Activated CD4-positive, alpha-beta T cell treated with anti-CD3 and anti-CD28 coated beads for 36 hours (primary cell): ENCODE measurements at regions not wholly inside any gene's neighbourhood (a gene's known extent, or its start where the extent isn't known, plus 50 kb on each side); places are given as distances from the start of the nearest gene placed in this dataset.

Experiments used
- ATAC-seq: fragments of 200-7000 bp; cut with Tn5 transposase; one replicate; pipeline ENCODE4 v1.10.0; 2021; ENCODE audit warnings: mild to moderate bottlenecking, moderate library complexity
- CTCF ChIA-PET: fragments of 350-600 bp; sonication (Branson Sonifier 250); formaldehyde crosslinking; loops from one replicate; lab custom pipeline; 2021; ENCODE audit warnings: antibody characterized with exemption; lab: Charles Lee
- POLR2A ChIA-PET: fragments of 350-600 bp; sonication (Branson Sonifier 250); formaldehyde crosslinking; loops from one replicate; lab custom pipeline; 2021; ENCODE audit warnings: antibody characterized with exemption, inconsistent platforms; lab: Charles Lee
- DNase-seq: peaks from one replicate; pipeline ENCODE4 v3.0.0-alpha.2; 2020
- H3K27ac Mint-ChIP-seq: one replicate; pipeline ENCODE4 v1.8.0; 2021; ENCODE audit warnings: mixed read lengths
- H3K27me3 Mint-ChIP-seq: one replicate; pipeline ENCODE4 v1.8.0; 2021; ENCODE audit warnings: mixed read lengths
- H3K36me3 Mint-ChIP-seq: one replicate; pipeline ENCODE4 v1.8.0; 2021; ENCODE audit warnings: low read depth, mixed read lengths
- H3K4me1 Mint-ChIP-seq: one replicate; pipeline ENCODE4 v1.8.0; 2021; ENCODE audit warnings: mixed read lengths
- H3K4me3 Mint-ChIP-seq: one replicate; pipeline ENCODE4 v1.8.0; 2021; ENCODE audit warnings: mild to moderate bottlenecking, moderate library complexity, mixed read lengths
- H3K9me3 Mint-ChIP-seq: one replicate; pipeline ENCODE4 v1.8.0; 2021; ENCODE audit warnings: low read depth, mixed read lengths
- intact Hi-C, 2 experiments: fragments of 100-400 bp; cut with DNase I in 1 of 2; cut with micrococcal nuclease in 1 of 2; formaldehyde crosslinking; loops; one replicate each; pipeline versions ENCODE4 v1.14.2 to v1.15.1; 2022 to 2024; cut with DNase I, micrococcal nuclease

GRCh38 chr2:149814901-149815300, 227.3 kb upstream of the MMADHC start:
- no peak overlapping the region for H3K4me3 Mint-ChIP-seq
- no peaks in the 10 kb centered on the region for H3K36me3 Mint-ChIP-seq
- peaks cover 3% of the 10 kb centered on the region for H3K9me3 Mint-ChIP-seq
- CTCF ChIA-PET = no interaction called here
- intact Hi-C loops = no loop called here
- POLR2A ChIA-PET = no interaction called here
- H3K4me1 Mint-ChIP-seq = no peaks in the 10 kb centered on the region
- DNase-seq (no peak), ATAC-seq (no peak)
- no peak overlapping the region for H3K27ac Mint-ChIP-seq
- no peaks in the 10 kb centered on the region for H3K27me3 Mint-ChIP-seq

- CTCF ChIA-PET = no interaction called here
- Mint-ChIP-seq H3K9me3 (peaks cover 6% of the 10 kb centered on the region), H3K4me3 (no peak overlapping the region), H3K27me3 (peaks cover 2% of the 10 kb centered on the region), H3K27ac (no peak overlapping the region), H3K4me1 (no peaks in the 10 kb centered on the region), H3K36me3 (no peaks in the 10 kb centered on the region)
- intact Hi-C loops = no loop called here
- POLR2A ChIA-PET = no interaction called here
- no peak for DNase-seq
- ATAC-seq = no peak
Observed at GRCh38 chr2:149814049-149814448, 226.5 kb upstream of the MMADHC start.

GRCh38 chr2:149808556-149808955, 221.0 kb upstream of the MMADHC start:
- Mint-ChIP-seq H3K4me3 (no peak overlapping the region), H3K27ac (no peak overlapping the region), H3K9me3 (peaks cover 6% of the 10 kb centered on the region), H3K27me3 (peaks cover 2% of the 10 kb centered on the region), H3K4me1 (no peaks in the 10 kb centered on the region), H3K36me3 (no peaks in the 10 kb centered on the region)
- no peak for DNase-seq
- ATAC-seq = no peak
- POLR2A ChIA-PET = no interaction called here
- intact Hi-C loops = no loop called here
- CTCF ChIA-PET = no interaction called here

GRCh38 chr2:149806651-149807050, 219.1 kb upstream of the MMADHC start:
- H3K27me3 Mint-ChIP-seq = peaks cover 2% of the 10 kb centered on the region
- ATAC-seq (no peak), DNase-seq (no peak)
- ChIA-PET CTCF (no interaction called here), POLR2A (no interaction called here)
- H3K4me3 Mint-ChIP-seq = no peak overlapping the region
- intact Hi-C loops = no loop called here
- H3K27ac Mint-ChIP-seq = no peak overlapping the region
- H3K36me3 Mint-ChIP-seq = no peaks in the 10 kb centered on the region
- peaks cover 3% of the 10 kb centered on the region for H3K9me3 Mint-ChIP-seq
- no peaks in the 10 kb centered on the region for H3K4me1 Mint-ChIP-seq

- Mint-ChIP-seq H3K36me3 (no peaks in the 10 kb centered on the region), H3K4me1 (no peaks in the 10 kb centered on the region), H3K9me3 (peaks cover 2% of the 10 kb centered on the region), H3K27me3 (no peaks in the 10 kb centered on the region), H3K27ac (no peak overlapping the region), H3K4me3 (no peak overlapping the region)
- intact Hi-C loops = no loop called here
- ATAC-seq (no peak), DNase-seq (no peak)
- ChIA-PET POLR2A (no interaction called here), CTCF (interaction anchor here (0.5 kb wide), 1 partner anchor 887 kb away, joined by 3 read pairs; no protein-coding TSS in a partner anchor)
Observed at GRCh38 chr2:149800624-149801542, 213.3 kb upstream of the MMADHC start.

- Mint-ChIP-seq H3K27ac (no peak overlapping the region), H3K36me3 (no peaks in the 10 kb centered on the region), H3K9me3 (peaks cover 3% of the 10 kb centered on the region), H3K4me1 (no peaks in the 10 kb centered on the region), H3K4me3 (no peak overlapping the region), H3K27me3 (no peaks in the 10 kb centered on the region)
- intact Hi-C loops = no loop called here
- ATAC-seq = no peak
- POLR2A ChIA-PET = no interaction called here
- CTCF ChIA-PET = no interaction called here
- no peak for DNase-seq
Observed at GRCh38 chr2:149799013-149799705, 211.6 kb upstream of the MMADHC start.

GRCh38 chr2:149797030-149797429, 209.5 kb upstream of the MMADHC start:
- ChIA-PET POLR2A (no interaction called here), CTCF (no interaction called here)
- no peaks in the 10 kb centered on the region for H3K4me1 Mint-ChIP-seq
- H3K36me3 Mint-ChIP-seq = no peaks in the 10 kb centered on the region
- DNase-seq = no peak
- H3K27ac Mint-ChIP-seq = no peak overlapping the region
- no peaks in the 10 kb centered on the region for H3K27me3 Mint-ChIP-seq
- H3K4me3 Mint-ChIP-seq = no peak overlapping the region
- intact Hi-C loops = no loop called here
- H3K9me3 Mint-ChIP-seq = peaks cover 3% of the 10 kb centered on the region
- no peak for ATAC-seq

GRCh38 chr2:149789549-149789948, 202.0 kb upstream of the MMADHC start:
- POLR2A ChIA-PET = no interaction called here
- intact Hi-C loops = no loop called here
- Mint-ChIP-seq H3K9me3 (peaks cover 9% of the 10 kb centered on the region), H3K4me1 (no peaks in the 10 kb centered on the region), H3K27ac (no peak overlapping the region), H3K4me3 (no peak overlapping the region), H3K27me3 (no peaks in the 10 kb centered on the region), H3K36me3 (no peaks in the 10 kb centered on the region)
- CTCF ChIA-PET = no interaction called here
- ATAC-seq (no peak), DNase-seq (no peak)

- Mint-ChIP-seq H3K4me3 (no peak overlapping the region), H3K36me3 (no peaks in the 10 kb centered on the region), H3K4me1 (no peaks in the 10 kb centered on the region), H3K27ac (no peak overlapping the region), H3K27me3 (no peaks in the 10 kb centered on the region), H3K9me3 (peaks cover 10% of the 10 kb centered on the region)
- intact Hi-C loops = no loop called here
- DNase-seq (no peak), ATAC-seq (no peak)
- ChIA-PET CTCF (interaction anchor here (0.5 kb wide), 1 partner anchor 573 kb away, joined by 3 read pairs; no protein-coding TSS in a partner anchor), POLR2A (no interaction called here)
Observed at GRCh38 chr2:149787206-149787605, 199.6 kb upstream of the MMADHC start.

- Mint-ChIP-seq H3K4me3 (no peak overlapping the region), H3K27ac (no peak overlapping the region), H3K27me3 (no peaks in the 10 kb centered on the region), H3K4me1 (no peaks in the 10 kb centered on the region), H3K36me3 (no peaks in the 10 kb centered on the region), H3K9me3 (peaks cover 9% of the 10 kb centered on the region)
- CTCF ChIA-PET = no interaction called here
- DNase-seq (no peak), ATAC-seq (no peak)
- POLR2A ChIA-PET = no interaction called here
- intact Hi-C loops = no loop called here
Observed at GRCh38 chr2:149783284-149783683, 195.7 kb upstream of the MMADHC start.

- Mint-ChIP-seq H3K36me3 (no peaks in the 10 kb centered on the region), H3K4me1 (no peaks in the 10 kb centered on the region), H3K9me3 (peaks cover 6% of the 10 kb centered on the region), H3K27ac (no peak overlapping the region), H3K27me3 (no peaks in the 10 kb centered on the region), H3K4me3 (no peak overlapping the region)
- CTCF ChIA-PET = no interaction called here
- intact Hi-C loops = no loop called here
- ATAC-seq (no peak), DNase-seq (no peak)
- POLR2A ChIA-PET = no interaction called here
Observed at GRCh38 chr2:149782572-149782971, 195.0 kb upstream of the MMADHC start.

GRCh38 chr2:149781263-149781808, 193.8 kb upstream of the MMADHC start:
- no peak for DNase-seq
- no peaks in the 10 kb centered on the region for H3K4me1 Mint-ChIP-seq
- H3K27me3 Mint-ChIP-seq = no peaks in the 10 kb centered on the region
- ChIA-PET CTCF (no interaction called here), POLR2A (no interaction called here)
- no peaks in the 10 kb centered on the region for H3K36me3 Mint-ChIP-seq
- intact Hi-C loops = no loop called here
- H3K4me3 Mint-ChIP-seq = no peak overlapping the region
- no peak for ATAC-seq
- no peak overlapping the region for H3K27ac Mint-ChIP-seq
- H3K9me3 Mint-ChIP-seq = peaks cover 6% of the 10 kb centered on the region
